HepG2 (cell line): ENCODE measurements at regions not wholly inside any gene's neighbourhood (a gene's known extent, or its start where the extent isn't known, plus 50 kb on each side); places are given as distances from the start of the nearest gene placed in this dataset.

ENCODE experiments used
- BCL6 ChIP-seq: IDR thresholded peaks from 2 replicates; pipeline ENCODE4 v1.6.1; 2016; ENCODE audit warnings: missing genetic modification reagents, missing compliant biosample characterization
- BCLAF1 ChIP-seq: fragments of 450-650 bp; IDR thresholded peaks from 2 replicates; pipeline ENCODE4 v1.6.1; 2017; ENCODE audit warnings: mild to moderate bottlenecking
- CBX2 ChIP-seq, 2 experiments: fragments of 200-600 bp in 1 of 2; sonication (generic); formaldehyde crosslinking in 1 of 2; IDR thresholded peaks; 2 replicates each; pipeline versions ENCODE4 v1.7.0 to v1.8.1; 2018 to 2022; ENCODE audit warnings: low read depth in 2 of 2, low read length in 1 of 2, mild to moderate bottlenecking in 1 of 2, missing genetic modification reagents in 1 of 2
- E2F1 ChIP-seq: sonication (generic); formaldehyde crosslinking; IDR thresholded peaks from 2 replicates; pipeline ENCODE4 v1.5.0; 2020; ENCODE audit warnings: missing genetic modification reagents
- ELF1 ChIP-seq: sonication (generic); formaldehyde crosslinking; IDR thresholded peaks from 2 replicates; pipeline ENCODE4 v1.4.0; 2020; ENCODE audit warnings: missing genetic modification reagents
- ELF3 ChIP-seq: IDR thresholded peaks from 2 replicates; pipeline ENCODE4 v1.6.1; 2016; ENCODE audit warnings: missing genetic modification reagents, missing compliant biosample characterization
- ERF ChIP-seq: IDR thresholded peaks from 2 replicates; pipeline ENCODE4 v1.6.1; 2018; ENCODE audit warnings: missing biosample characterization, missing genetic modification reagents
- ETV5 ChIP-seq: IDR thresholded peaks from 2 replicates; pipeline ENCODE4 v1.6.1; 2018; ENCODE audit warnings: missing biosample characterization, missing genetic modification reagents, inconsistent platforms, borderline replicate concordance
- GFI1 ChIP-seq: sonication (generic); formaldehyde crosslinking; IDR thresholded peaks from 2 replicates; pipeline ENCODE4 v1.5.0; 2020; ENCODE audit warnings: missing genetic modification reagents, mild to moderate bottlenecking, borderline replicate concordance
- HNF1B ChIP-seq: sonication (generic); formaldehyde crosslinking; IDR thresholded peaks from 2 replicates; pipeline ENCODE4 v1.5.1; 2020; ENCODE audit warnings: mild to moderate bottlenecking, moderate library complexity, missing genetic modification reagents
- IRF2 ChIP-seq: IDR thresholded peaks from 2 replicates; pipeline ENCODE4 v1.6.1; 2018; ENCODE audit warnings: missing genetic modification reagents, missing compliant biosample characterization
- IRF9 ChIP-seq: sonication (generic); formaldehyde crosslinking; IDR thresholded peaks from 2 replicates; pipeline ENCODE4 v1.8.0; 2022; ENCODE audit warnings: missing genetic modification reagents, mild to moderate bottlenecking, borderline replicate concordance
- LCORL ChIP-seq, 2 experiments: fragments of 450-650 bp in 1 of 2; sonication (generic) in 1 of 2; formaldehyde crosslinking in 1 of 2; IDR thresholded peaks; 2 replicates each; pipeline versions ENCODE4 v1.5.0 to v1.6.1; 2017 to 2020; ENCODE audit warnings: antibody characterized with exemption in 1 of 2, missing genetic modification reagents in 1 of 2
- MAFF ChIP-seq: IDR thresholded peaks from 2 replicates; pipeline ENCODE4 v1.6.1; 2011; ENCODE audit warnings: low read depth, low read length, improper control_type of control experiment
- MXD4 ChIP-seq: IDR thresholded peaks from 2 replicates; pipeline ENCODE4 v1.6.1; 2016; ENCODE audit warnings: mild to moderate bottlenecking, missing biosample characterization, missing genetic modification reagents
- NFIB ChIP-seq: sonication (generic); formaldehyde crosslinking; IDR thresholded peaks from 2 replicates; pipeline ENCODE4 v1.9.0; 2021; ENCODE audit warnings: missing genetic modification reagents, mild to moderate bottlenecking, borderline replicate concordance
- NR1H2 ChIP-seq: sonication (generic); formaldehyde crosslinking; IDR thresholded peaks from 2 replicates; pipeline ENCODE4 v1.8.1; 2022; ENCODE audit warnings: low read depth, missing genetic modification reagents, borderline replicate concordance
- NR3C1 ChIP-seq: sonication (generic); formaldehyde crosslinking; IDR thresholded peaks from 2 replicates; pipeline ENCODE4 v1.4.0; 2020; ENCODE audit warnings: missing genetic modification reagents
- RARA ChIP-seq: IDR thresholded peaks from 2 replicates; pipeline ENCODE4 v1.6.1; 2016; ENCODE audit warnings: missing genetic modification reagents, missing compliant biosample characterization
- RBM22 ChIP-seq: fragments of 200-400 bp; formaldehyde crosslinking; optimal IDR thresholded peaks from 2 replicates; pipeline ENCODE3; 2017; ENCODE audit warnings: mild to moderate bottlenecking, low read length, moderate library complexity
- TEAD3 ChIP-seq: optimal IDR thresholded peaks from 2 replicates; pipeline ENCODE3; 2016; ENCODE audit warnings: borderline replicate concordance
- ZKSCAN8 ChIP-seq: IDR thresholded peaks from 2 replicates; pipeline ENCODE4 v1.6.1; 2016; ENCODE audit warnings: borderline replicate concordance, missing genetic modification reagents, missing compliant biosample characterization
- ZNF333 ChIP-seq: sonication (generic); formaldehyde crosslinking; IDR thresholded peaks from 2 replicates; pipeline ENCODE4 v1.4.0; 2020; ENCODE audit warnings: mild to moderate bottlenecking, missing genetic modification reagents, borderline replicate concordance
- ZNF572 ChIP-seq: sonication (generic); formaldehyde crosslinking; IDR thresholded peaks from 2 replicates; pipeline ENCODE4 v1.5.1; 2020; ENCODE audit warnings: mild to moderate bottlenecking, missing genetic modification reagents

GRCh38 chr20:17169585-17170136 is 57.2 kb upstream of the PCSK2 start (continued):
- no peak for TF ChIP-seq RBM22
- TF ChIP-seq BCL6, result peak; percentile 79
- TF ChIP-seq IRF2 (CRISPR knock-in tag), result 0 out of 2 replicates have a peak, but pooled peaks have one; percentile 28
- no peak for TF ChIP-seq NR3C1 (CRISPR knock-in tag)
- TF ChIP-seq BCLAF1, result no peak
- TF ChIP-seq CBX2 (IDR thresholded peaks at IDR 0.05; ENCODE audit: low read depth, low read length), result no peak
- TF ChIP-seq CBX2 (CRISPR knock-in tag; IDR thresholded peaks at IDR 0.05; ENCODE audit: low read depth), result no peak
- no peak for TF ChIP-seq IRF9 (CRISPR knock-in tag)
- TF ChIP-seq ZNF572, result no peak
- TF ChIP-seq TEAD3 (CRISPR knock-in tag), result peak; percentile 14
- TF ChIP-seq NFIB (CRISPR knock-in tag), result no peak
- TF ChIP-seq ERF (CRISPR knock-in tag), result 0 out of 2 replicates have a peak, but pooled peaks have one; percentile 30
- TF ChIP-seq LCORL (IDR thresholded peaks at IDR 0.05), result no peak
- no peak for TF ChIP-seq LCORL (CRISPR knock-in tag; IDR thresholded peaks at IDR 0.05)
- TF ChIP-seq ETV5 (CRISPR knock-in tag), result peak; percentile 38; the same call in 1 of the 2 replicates
- no peak for TF ChIP-seq ZKSCAN8
- TF ChIP-seq ZNF333 (CRISPR knock-in tag), result no peak
- no peak for TF ChIP-seq MAFF
- no peak for TF ChIP-seq GFI1
- no peak for TF ChIP-seq E2F1
- no peak for TF ChIP-seq NR1H2 (CRISPR knock-in tag)
- peak; percentile 65 for TF ChIP-seq ELF1 (CRISPR knock-in tag)
- TF ChIP-seq ELF3 (CRISPR knock-in tag), result peak; percentile 70; the same call in 1 of the 2 replicates
- TF ChIP-seq HNF1B (CRISPR knock-in tag), result no peak
- no peak for TF ChIP-seq MXD4
- TF ChIP-seq RARA, result peak; percentile 88
